ENCODE measurements at regions not wholly inside any gene's neighbourhood (a gene's known extent, or its start where the extent isn't known, plus 50 kb on each side); places are given as distances from the start of the nearest gene placed in this dataset.

DNA sequence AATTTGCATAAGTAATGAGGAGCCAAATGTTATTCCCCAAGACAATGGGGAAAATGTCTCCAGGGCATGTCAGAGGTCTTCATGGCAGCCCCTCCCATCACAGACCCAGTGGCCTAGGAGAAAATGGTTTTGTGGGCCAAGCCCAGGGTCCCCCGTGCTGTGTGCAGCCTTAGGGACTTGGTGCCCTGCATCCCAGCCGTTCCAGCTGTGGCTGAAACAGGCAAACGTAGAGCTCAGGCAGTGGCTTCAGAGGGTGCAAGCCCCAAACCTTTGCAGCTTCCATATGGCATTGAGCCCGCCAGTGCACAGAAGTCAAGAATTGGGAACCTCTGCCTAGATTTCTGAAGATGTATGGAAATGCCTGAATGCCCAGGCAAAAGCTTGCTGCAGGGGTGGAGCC, 79.9 kb downstream of the FAM181B start:
- TF ChIP-seq GLIS3 (CRISPR knock-in tag; IDR thresholded peaks at IDR 0.05) (no peak), BACH2 (CRISPR knock-in tag; IDR thresholded peaks at IDR 0.05; ENCODE audit: borderline replicate concordance) (no peak), PPARA (CRISPR knock-in tag; IDR thresholded peaks at IDR 0.05; ENCODE audit: borderline replicate concordance) (no peak), CSDC2 (CRISPR knock-in tag; IDR thresholded peaks at IDR 0.05) (no peak), ZFP3 (CRISPR knock-in tag; IDR thresholded peaks at IDR 0.05) (no peak), RARB (CRISPR knock-in tag; IDR thresholded peaks at IDR 0.05) (no peak), ZC3H10 (CRISPR knock-in tag; IDR thresholded peaks at IDR 0.05) (no peak), ARNTL (CRISPR knock-in tag; IDR thresholded peaks at IDR 0.05; ENCODE audit: borderline replicate concordance, low read depth) (no peak), TCF4 (CRISPR knock-in tag; IDR thresholded peaks at IDR 0.05; ENCODE audit: borderline replicate concordance) (no peak), ZFP30 (CRISPR knock-in tag; IDR thresholded peaks at IDR 0.05) (no peak), TOX (CRISPR knock-in tag; IDR thresholded peaks at IDR 0.05; ENCODE audit: borderline replicate concordance) (no peak), SNAI2 (CRISPR knock-in tag; IDR thresholded peaks at IDR 0.05) (no peak), ESRRG (CRISPR knock-in tag; IDR thresholded peaks at IDR 0.05) (no peak), ZNF70 (CRISPR knock-in tag; IDR thresholded peaks at IDR 0.05) (no peak), ZNF8 (CRISPR knock-in tag; IDR thresholded peaks at IDR 0.05) (no peak), ISL1 (CRISPR knock-in tag; IDR thresholded peaks at IDR 0.05) (no peak)
- TF ChIP-seq, protein P1, sequence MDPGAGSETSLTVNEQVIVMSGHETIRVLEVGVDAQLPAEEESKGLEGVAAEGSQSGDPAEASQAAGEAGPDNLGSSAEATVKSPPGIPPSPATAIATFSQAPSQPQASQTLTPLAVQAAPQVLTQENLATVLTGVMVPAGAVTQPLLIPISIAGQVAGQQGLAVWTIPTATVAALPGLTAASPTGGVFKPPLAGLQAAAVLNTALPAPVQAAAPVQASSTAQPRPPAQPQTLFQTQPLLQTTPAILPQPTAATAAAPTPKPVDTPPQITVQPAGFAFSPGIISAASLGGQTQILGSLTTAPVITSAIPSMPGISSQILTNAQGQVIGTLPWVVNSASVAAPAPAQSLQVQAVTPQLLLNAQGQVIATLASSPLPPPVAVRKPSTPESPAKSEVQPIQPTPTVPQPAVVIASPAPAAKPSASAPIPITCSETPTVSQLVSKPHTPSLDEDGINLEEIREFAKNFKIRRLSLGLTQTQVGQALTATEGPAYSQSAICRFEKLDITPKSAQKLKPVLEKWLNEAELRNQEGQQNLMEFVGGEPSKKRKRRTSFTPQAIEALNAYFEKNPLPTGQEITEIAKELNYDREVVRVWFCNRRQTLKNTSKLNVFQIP (CRISPR knock-in tag; IDR thresholded peaks at IDR 0.05; ENCODE audit: borderline replicate concordance, low read depth), result no peak
- TF ChIP-seq, protein P2, sequence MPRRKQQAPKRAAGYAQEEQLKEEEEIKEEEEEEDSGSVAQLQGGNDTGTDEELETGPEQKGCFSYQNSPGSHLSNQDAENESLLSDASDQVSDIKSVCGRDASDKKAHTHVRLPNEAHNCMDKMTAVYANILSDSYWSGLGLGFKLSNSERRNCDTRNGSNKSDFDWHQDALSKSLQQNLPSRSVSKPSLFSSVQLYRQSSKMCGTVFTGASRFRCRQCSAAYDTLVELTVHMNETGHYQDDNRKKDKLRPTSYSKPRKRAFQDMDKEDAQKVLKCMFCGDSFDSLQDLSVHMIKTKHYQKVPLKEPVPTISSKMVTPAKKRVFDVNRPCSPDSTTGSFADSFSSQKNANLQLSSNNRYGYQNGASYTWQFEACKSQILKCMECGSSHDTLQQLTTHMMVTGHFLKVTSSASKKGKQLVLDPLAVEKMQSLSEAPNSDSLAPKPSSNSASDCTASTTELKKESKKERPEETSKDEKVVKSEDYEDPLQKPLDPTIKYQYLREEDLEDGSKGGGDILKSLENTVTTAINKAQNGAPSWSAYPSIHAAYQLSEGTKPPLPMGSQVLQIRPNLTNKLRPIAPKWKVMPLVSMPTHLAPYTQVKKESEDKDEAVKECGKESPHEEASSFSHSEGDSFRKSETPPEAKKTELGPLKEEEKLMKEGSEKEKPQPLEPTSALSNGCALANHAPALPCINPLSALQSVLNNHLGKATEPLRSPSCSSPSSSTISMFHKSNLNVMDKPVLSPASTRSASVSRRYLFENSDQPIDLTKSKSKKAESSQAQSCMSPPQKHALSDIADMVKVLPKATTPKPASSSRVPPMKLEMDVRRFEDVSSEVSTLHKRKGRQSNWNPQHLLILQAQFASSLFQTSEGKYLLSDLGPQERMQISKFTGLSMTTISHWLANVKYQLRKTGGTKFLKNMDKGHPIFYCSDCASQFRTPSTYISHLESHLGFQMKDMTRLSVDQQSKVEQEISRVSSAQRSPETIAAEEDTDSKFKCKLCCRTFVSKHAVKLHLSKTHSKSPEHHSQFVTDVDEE (CRISPR knock-in tag; IDR thresholded peaks at IDR 0.05), result no peak
- TF ChIP-seq, protein P3, sequence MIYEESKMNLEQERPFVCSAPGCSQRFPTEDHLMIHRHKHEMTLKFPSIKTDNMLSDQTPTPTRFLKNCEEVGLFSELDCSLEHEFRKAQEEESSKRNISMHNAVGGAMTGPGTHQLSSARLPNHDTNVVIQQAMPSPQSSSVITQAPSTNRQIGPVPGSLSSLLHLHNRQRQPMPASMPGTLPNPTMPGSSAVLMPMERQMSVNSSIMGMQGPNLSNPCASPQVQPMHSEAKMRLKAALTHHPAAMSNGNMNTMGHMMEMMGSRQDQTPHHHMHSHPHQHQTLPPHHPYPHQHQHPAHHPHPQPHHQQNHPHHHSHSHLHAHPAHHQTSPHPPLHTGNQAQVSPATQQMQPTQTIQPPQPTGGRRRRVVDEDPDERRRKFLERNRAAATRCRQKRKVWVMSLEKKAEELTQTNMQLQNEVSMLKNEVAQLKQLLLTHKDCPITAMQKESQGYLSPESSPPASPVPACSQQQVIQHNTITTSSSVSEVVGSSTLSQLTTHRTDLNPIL (CRISPR knock-in tag; IDR thresholded peaks at IDR 0.05; ENCODE audit: low read depth), result no peak
- TF ChIP-seq, protein P4, sequence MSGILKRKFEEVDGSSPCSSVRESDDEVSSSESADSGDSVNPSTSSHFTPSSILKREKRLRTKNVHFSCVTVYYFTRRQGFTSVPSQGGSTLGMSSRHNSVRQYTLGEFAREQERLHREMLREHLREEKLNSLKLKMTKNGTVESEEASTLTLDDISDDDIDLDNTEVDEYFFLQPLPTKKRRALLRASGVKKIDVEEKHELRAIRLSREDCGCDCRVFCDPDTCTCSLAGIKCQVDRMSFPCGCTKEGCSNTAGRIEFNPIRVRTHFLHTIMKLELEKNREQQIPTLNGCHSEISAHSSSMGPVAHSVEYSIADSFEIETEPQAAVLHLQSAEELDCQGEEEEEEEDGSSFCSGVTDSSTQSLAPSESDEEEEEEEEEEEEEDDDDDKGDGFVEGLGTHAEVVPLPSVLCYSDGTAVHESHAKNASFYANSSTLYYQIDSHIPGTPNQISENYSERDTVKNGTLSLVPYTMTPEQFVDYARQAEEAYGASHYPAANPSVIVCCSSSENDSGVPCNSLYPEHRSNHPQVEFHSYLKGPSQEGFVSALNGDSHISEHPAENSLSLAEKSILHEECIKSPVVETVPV (CRISPR knock-in tag; IDR thresholded peaks at IDR 0.05), result no peak
- ATAC-seq, result no peak

DNA sequence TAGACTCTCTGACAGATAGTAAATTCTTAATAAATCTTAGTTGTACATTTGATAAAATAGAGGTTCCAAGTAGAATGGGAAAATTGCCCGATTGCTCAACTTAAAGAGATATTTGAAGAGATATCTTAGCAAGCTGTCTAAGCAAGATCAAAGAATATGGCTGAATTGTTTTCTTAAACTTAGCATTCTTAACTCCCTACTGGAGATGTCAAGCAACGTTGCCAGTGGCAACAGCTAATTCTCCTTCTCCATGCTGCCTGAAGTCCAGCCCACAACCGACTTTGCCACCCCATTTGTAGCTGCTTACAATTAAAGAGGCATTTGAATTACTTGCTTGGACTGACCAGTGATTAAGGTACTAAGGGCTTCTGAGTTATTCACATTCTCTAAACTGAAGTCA, 94.4 kb downstream of the FAM181B start:
- no peak for ATAC-seq
- no peak for TF ChIP-seq GLIS3 (CRISPR knock-in tag; IDR thresholded peaks at IDR 0.05)
- no peak for TF ChIP-seq ZNF565 (CRISPR knock-in tag; conservative IDR thresholded peaks at IDR 0.05; ENCODE audit: low read depth)
- no peak for TF ChIP-seq BACH2 (CRISPR knock-in tag; IDR thresholded peaks at IDR 0.05; ENCODE audit: borderline replicate concordance)
- TF ChIP-seq, protein P3 (CRISPR knock-in tag; IDR thresholded peaks at IDR 0.05; ENCODE audit: low read depth), result no peak
- TF ChIP-seq ISL1 (CRISPR knock-in tag; IDR thresholded peaks at IDR 0.05), result no peak
- no peak for TF ChIP-seq ZNF70 (CRISPR knock-in tag; IDR thresholded peaks at IDR 0.05)
- TF ChIP-seq, protein P5, sequence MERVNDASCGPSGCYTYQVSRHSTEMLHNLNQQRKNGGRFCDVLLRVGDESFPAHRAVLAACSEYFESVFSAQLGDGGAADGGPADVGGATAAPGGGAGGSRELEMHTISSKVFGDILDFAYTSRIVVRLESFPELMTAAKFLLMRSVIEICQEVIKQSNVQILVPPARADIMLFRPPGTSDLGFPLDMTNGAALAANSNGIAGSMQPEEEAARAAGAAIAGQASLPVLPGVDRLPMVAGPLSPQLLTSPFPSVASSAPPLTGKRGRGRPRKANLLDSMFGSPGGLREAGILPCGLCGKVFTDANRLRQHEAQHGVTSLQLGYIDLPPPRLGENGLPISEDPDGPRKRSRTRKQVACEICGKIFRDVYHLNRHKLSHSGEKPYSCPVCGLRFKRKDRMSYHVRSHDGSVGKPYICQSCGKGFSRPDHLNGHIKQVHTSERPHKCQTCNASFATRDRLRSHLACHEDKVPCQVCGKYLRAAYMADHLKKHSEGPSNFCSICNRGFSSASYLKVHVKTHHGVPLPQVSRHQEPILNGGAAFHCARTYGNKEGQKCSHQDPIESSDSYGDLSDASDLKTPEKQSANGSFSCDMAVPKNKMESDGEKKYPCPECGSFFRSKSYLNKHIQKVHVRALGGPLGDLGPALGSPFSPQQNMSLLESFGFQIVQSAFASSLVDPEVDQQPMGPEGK (CRISPR knock-in tag; IDR thresholded peaks at IDR 0.05; ENCODE audit: borderline replicate concordance), result no peak
- TF ChIP-seq OSR1 (CRISPR knock-in tag; IDR thresholded peaks at IDR 0.05), result no peak
- no peak for TF ChIP-seq ZC3H10 (CRISPR knock-in tag; IDR thresholded peaks at IDR 0.05)
- no peak for TF ChIP-seq CSDC2 (CRISPR knock-in tag; IDR thresholded peaks at IDR 0.05)
- TF ChIP-seq, protein P2 (CRISPR knock-in tag; IDR thresholded peaks at IDR 0.05), result no peak
- TF ChIP-seq ARNTL (CRISPR knock-in tag; IDR thresholded peaks at IDR 0.05; ENCODE audit: borderline replicate concordance, low read depth), result no peak
- TF ChIP-seq RARB (CRISPR knock-in tag; IDR thresholded peaks at IDR 0.05), result no peak
- TF ChIP-seq, protein P4 (CRISPR knock-in tag; IDR thresholded peaks at IDR 0.05), result no peak
- no peak for TF ChIP-seq ESRRG (CRISPR knock-in tag; IDR thresholded peaks at IDR 0.05)

Data from SK-N-SH treated with all-trans-retinoic acid at 6 μM for 48 hours (cell line).